ENCODE measurements at regions not wholly inside any gene's neighbourhood (a gene's known extent, or its start where the extent isn't known, plus 50 kb on each side); places are given as distances from the start of the nearest gene placed in this dataset.
"Not testable (repeated sequence)": the region's sequence is repeated elsewhere in the genome, so short reads cannot be mapped to it uniquely, and the experiment has no call there.

DNA sequence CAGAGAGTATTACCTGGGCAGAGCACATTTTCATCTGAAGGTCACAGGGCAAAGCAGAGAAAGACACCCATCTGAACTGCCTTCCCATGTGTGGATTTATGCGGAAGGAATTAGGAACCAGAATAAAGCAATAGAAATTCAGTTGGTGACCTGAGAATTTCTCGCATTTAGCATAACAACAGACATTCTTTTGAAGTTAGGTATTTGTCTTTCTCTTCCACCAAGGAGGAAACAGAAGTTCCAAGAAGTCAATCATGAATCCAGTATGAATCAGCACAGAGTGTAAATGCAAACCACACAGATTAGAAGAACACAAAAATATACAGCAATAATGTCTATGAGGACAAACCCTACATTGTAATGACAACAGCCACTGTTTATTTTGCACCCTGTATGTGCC is 515.2 kb upstream of the BRINP1 start:
- DNase-seq = no peak

DNA sequence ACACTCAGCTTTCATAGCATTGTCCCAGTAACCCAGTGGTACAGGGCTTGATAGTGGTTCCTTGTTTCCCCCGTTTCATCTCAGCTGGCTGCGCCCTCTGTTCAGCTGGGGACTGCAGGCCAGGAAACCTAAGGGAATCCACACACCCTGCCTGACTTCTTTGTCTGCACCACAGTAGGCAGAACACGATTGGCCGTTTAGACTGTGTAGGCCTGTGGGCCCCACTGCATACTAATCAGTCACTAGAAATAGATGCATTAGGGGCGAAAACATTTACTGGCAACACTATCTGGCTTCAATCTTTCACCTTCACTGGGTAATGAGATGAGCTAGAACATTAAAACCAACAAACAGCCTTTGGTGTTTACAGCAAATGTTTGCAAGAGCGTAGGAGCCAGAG is 512.7 kb upstream of the BRINP1 start:
- no peak for DNase-seq

DNA sequence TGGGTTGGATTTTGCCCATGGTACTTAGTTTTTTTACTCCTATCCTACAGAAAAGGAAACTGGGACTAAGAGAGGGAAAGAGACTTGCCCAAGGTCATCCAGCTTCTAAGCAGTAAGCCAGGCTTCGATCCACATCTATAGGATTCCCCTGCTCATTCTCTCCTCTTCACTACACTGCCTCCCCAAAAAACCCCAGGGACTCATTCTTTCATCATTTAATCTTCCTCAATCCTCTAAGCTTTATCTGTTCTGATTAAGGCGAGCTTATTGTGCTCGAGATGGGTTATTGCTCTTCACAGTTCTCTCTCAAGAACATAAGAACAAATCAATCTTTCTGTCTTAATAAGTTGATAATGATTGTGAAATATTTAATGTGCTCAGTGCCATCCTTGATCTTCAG is 511.1 kb upstream of the BRINP1 start:
- DNase-seq = no peak

DNA sequence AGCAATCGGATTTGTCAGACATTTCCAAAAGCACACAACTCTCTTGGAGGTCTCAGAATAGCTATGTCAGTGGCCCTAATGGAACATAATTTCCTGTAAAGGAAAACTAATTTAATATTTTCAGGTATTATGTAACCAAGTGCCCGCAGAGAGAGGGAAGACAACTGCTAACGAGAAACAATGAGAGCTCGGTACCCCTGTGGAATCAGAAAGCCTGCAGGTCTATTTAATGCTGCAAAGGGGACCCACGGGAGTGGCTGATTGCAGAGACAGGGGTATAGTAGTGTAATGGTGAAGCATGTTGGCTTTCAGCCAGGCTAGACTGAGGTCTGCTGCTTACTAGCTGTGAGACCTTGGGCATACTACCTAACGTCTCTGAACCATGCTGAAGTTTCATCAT is 508.1 kb upstream of the BRINP1 start:
- no peak for DNase-seq

DNA sequence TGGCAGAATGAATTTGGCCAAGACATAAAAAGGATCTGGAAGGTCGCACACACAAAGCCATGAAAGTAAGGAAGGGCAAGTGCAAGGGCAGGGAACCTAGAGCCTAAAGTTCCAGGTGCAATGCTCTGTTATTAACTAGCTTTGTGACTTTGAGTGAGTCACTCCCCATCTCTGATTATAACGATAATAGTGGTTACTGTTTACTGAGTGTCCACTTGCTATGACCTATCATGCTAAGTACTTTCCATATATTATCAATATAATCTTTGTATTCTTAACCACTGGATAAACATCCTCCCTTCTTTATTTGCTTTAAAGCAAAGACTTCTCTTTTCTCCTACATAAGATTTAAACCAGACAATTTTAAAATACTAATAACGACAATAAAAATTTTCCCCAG is 504.6 kb upstream of the BRINP1 start:
- DNase-seq = no peak

DNA sequence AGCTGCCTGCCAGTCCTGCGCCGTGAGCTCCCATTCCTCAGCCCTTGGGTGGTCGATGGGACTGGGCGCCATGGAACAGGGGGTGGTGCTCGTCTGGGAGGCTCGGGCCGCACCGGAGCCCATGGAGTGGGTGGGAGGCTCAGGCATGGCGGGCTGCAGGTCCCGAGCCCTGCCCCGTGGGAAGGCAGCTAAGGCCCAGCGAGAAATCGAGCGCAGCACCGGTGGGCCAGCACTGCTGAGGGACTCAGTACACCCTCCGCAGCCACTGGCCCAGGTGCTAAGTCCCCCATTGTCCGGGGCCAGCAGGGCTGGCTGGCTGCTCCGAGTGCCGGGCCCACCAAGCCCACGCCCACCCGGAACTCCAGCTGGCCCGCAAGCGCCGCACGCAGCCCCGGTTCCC is 501.0 kb upstream of the BRINP1 start:
- DNase-seq = not testable (repeated sequence)

DNA sequence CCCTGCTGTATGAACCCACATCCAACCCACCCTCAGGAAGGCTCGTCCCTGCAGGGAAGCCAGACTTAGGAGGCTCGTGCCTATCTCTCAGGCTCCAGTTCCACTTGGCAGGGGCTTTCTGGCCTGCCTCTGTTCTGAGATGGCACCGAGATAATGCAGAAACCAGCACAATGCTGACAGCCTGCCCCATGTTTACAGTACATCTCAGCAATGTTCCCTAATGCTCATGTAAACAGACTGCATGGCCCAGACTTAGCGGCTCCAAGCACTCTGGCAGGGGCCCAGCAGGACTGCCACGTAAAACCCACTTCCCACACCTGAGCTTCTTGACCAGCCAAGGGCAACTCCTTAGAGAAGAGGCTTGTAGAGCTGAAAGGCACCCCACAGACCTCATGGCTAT is 499.5 kb upstream of the BRINP1 start:
- DNase-seq = no peak

DNA sequence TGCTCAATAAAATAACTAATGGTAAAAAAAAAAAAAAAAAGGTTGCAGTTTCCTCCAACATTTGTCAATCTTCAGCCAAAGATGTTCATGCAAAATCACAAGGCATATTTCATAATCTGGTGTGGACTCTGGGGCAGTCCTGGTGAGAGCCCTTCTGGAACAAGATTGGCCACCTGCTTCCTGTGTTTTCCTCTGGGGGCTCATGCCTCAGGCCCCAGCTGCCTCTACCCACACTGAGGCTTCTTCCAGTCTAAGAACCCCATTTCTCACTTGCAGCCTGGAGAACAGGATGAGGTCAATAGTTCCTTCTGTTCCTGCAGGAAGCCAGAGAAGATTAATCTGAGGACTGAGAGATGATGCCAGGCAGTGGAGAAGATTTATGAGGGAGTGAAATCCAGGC is 492.6 kb upstream of the BRINP1 start:
- no peak for DNase-seq

DNA sequence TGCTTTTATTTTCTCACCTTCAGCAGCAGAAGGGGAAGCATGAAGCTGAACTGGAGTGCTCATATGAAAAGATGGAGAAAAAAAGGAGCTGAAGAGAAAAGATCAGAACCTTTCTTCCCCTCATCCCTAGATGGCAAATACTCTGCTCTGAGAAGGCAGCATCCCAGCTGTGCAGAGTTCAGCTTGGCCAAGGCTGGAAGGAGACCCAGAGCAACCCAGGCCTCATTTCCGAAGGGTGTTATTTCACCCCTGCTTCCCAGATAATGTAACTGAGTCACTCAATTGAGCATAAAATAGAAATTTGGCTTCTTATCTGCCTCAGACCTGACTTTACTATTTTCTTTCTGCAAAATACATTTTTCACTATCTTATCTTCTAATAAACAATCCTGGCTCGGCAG is 489.9 kb upstream of the BRINP1 start:
- DNase-seq = no peak

DNA sequence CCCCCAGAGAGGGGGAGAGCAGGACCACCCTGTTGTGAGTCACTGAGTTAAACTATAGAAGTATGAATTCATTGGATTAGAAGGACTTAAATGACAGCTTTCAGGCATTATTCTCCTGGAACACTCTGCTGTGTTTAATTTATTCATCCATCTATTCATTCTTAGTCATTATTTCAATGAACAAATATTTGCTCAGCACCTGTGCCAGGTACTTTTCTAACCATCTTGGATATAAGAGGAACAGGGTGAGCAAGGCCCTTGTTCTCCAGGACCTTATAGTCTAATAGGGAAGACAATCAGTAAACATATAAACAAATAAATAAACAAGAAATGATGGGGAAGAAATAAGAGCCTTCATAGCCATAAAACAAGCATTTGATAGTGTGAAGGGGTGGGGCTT is 483.9 kb upstream of the BRINP1 start:
- DNase-seq = no peak

DNA sequence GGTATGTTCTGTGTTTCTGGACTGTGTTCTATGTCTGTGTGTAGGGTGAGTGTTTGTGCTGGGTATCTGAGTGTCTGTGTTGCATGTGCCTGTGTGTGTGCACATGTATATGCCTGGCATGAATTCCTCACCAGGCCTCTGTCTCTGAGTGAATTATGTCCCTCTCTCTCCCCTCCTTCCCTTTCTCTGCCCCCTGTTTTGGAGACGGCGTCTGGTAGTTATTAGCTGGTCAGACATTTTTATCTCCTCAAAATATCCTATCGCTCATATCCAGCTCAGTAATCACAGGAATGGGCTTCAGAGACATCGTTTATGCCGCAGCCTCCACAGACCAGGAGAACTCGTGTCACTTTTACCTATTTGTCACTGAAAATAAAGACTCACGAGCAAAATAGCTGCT is 483.2 kb upstream of the BRINP1 start:
- no peak for DNase-seq

DNA sequence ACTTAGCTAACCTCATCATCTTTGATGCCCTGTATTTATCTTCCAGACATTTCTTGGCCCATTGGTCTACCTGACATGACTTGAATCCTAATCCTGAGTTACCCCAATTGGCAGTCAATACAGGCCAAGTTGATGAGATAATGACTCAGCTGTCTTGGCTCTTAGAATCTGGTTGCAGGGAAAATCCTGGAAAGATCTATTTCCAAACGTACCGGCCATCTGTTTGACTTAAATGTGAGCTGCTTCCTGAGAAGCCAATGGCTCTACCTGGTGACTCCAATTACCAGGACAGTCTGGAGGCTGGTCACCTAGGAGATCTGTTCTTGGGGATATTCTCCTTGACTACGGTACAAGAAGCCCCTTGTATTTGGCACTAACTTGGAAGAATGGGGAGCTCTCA is 475.2 kb upstream of the BRINP1 start:
- no peak for DNase-seq

DNA sequence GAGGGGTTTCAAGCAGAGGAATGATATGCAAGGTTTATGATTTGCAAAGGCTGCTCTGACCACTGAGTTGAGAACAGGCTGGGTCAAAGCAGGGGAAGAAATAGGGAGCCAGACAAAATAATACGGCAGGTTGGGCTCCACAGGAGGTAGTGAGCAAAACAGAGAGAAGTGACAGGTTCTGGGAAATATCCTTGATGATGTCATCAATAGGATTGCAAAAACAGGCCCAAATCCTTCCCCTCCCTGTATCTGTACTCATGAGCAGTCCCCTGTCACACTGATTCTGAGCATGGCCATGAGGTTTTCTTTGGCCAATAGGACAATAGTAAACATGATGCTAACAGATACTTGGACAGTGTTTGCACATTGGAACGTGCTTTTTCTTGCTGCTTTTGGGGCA is 471.8 kb upstream of the BRINP1 start:
- no peak for DNase-seq

DNA sequence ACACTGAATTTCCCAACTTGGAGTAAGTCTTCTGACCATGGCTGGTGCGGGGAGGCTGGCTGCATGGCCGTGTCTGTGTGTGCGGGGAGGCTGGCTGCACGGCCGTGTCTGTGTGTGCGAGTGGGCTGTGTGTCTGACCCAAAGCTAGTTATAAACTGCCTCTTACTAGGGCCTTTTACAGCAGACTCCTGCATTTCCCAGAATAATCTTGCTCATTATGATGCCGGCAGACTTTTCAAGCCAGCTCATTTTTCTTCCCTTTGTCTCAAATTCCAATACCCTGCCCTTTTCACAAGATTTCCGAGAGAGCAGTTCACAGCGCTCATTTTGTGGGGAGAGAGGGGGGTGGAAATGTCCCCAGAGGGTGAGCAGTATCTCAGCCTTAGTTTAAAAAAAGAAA is 470.7 kb upstream of the BRINP1 start:
- no peak for DNase-seq

DNA sequence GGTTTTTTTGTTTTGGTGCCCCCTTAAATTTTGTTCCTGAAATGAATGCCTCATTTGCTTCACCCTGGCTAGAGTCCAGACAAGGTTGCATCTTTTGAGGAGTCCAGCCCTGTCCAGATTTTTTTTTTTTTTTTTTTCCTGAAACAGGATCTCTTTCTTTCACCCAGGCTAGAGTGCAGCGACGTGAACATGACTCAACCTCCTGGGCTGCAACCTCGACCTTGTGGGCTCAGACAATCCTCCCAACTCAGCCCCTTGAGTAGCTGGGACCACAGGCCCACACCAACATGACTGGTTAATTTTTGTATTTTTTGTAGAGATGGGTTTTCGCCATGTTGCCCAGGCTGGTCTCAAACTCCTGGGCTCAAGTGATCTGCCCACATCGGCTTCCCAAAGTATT is 469.0 kb upstream of the BRINP1 start:
- no peak for DNase-seq

DNA sequence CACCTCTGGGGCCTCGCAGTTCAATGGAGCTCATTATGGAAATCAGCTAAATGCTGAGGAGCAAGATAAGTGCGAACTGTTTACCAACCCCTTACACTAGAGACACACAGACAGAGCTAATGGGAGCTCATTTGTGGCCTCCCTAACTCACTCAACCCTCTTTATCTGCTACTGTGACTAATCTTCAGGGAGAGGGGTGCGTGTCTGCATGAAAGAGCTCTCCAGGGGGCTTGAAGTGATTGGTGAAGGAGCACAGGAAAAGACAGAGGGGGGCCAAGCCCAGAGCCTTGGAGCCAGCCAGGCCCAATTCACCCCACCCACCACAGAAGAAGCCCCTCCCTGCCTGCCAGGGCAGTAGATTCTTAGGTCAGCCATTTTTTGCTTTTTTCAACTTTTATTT is 466.8 kb upstream of the BRINP1 start:
- DNase-seq = no peak

DNA sequence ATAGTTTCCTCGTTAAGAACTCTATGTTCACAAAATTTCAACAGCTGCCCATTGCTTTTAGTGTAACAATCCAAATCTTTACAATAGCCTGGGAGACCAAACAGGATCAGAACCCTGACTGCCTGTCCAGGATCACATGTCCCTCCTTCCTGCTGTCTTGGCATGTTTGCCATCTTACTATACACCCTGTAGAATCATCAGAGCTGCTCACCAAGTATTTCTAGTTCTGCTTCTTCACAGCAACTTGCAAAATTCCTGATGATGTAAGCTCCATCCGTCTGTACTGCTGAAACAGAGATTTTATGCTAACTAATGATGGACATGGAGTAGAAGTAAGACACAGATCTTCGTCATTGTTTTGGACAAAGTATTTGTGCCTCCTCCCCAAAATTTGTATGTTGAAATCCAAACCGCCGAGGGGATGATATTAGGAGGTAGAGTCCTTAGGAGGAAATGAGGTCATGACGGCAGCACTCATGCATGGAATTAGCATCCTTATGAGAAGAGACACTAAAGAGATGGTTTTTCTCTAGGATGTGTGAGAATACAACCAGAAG is 464.9 kb upstream of the BRINP1 start:
- no peak for DNase-seq

DNA sequence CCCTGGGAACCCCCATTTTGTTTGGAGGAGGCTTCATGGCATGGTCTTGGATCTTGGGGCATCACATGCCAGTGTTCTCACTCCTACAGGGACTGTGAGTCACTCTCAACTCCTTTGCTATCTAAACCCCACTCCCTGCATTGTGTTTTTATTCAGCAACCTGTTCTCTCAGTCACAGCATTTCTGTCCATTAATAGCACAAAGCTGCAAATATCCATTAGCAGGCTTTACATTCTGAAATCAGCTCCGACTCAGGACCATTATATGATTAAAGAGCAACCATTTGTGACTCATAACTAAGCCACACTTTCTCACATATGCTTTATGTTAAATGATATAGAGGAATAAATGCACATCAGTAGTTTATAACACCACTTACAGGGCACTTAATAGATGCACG is 462.1 kb upstream of the BRINP1 start:
- no peak for DNase-seq

DNA sequence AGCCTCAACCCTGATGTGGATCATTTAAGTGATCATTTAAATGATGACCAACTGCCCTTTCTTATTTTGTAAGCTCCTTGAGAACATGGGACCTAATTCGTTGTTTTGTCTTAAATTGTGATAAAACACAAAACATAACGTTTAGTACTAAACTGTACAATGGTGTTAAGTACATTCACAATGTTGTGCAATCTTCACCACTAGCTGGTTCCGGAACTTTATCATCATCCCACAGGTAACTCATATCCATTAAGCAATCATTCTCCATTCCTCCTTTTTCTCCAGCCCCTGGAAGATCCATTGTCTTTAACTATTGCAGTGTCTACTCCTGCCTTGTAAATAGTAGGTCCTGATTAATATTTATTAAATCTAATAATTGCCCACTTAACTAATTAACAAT is 460.5 kb upstream of the BRINP1 start:
- no peak for DNase-seq

DNA sequence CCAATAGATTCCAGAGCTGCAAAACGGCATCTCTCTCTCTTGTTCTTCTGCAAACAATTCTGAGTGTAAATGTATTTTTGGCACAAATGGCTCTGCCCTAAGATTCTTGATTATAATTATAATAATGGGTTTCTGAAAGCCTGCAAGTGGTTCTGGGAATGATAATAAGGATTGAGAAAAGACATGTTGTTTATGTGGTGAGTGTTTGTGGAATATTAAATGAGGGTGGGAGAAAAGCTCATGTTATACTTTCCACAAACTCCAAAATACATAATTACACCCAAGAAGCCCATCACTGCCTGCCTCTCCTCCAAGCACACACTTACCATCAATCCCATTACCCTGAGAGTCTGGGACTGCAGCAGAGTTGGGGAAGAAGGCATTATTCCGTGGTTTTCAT is 460.0 kb upstream of the BRINP1 start:
- DNase-seq = no peak

DNA sequence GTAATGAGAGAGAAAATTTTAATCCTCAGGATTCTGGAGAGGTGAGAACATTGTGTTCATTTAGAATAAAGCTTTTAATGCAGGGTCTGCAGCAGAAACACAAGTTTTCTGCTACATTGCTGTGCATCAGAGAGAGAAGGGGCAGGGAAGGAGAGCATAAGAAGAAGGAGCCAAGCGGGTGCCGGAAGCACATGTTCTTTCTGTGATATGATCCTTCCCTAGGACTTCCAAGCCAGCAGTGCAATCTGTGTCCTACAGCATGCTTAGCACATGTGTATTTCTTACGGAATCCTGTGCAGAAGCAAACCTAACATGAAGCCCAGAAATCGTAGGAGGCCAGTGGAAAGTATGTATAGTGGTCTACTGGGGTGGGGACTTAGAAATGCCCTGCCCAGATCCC is 458.3 kb upstream of the BRINP1 start:
- DNase-seq = no peak

DNA sequence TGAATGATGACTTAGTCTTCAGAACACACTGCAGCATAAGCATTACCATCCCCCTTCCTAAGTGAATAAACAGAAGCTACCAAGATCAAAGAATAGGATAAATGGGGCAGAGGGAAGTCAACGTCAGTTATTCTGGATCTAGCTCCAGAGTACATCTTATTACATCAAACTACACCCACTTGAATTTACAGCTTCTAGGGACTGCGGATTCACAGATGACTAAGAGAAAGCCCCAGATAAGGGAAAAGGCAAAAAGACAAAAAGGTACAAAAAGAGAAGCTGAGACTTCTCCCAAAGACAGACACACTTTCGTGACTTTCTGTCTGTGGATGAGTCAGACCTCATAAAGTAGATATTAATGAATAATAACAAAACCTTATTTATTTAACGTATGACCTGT is 457.9 kb upstream of the BRINP1 start:
- DNase-seq = no peak

DNA sequence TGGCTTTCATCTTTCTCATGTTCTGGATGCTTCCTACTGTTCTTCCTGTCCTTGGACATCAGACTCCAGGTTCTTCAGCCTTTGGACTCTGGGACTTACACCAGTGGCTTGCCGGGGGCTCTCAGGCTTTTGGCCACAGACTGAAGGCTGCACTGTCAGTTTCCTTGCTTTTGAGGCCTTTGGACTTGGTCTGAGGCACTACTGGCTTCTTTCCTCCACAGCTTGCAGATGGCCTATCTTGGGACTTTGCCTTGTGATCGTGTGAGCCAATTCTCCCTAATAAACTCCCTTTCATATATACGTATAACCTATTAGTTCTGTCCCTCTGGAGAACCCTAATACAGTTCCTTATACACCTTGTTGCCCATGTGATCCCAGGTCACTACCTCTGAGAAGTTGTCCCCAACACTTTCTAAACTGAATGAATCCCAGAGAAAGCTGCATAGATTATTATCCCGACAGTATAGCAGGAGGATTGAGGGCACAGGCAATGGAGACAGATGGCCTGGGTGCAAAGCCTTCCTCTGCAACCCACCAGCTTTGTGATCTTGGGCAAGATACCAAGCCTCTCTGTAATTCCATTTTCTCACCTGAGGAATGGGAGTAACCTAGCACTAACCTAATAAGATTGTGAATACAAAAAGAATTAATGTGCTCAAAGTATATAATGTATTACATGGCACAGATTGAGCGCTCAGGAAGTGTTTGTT is 449.6 kb upstream of the BRINP1 start:
- no peak for DNase-seq

DNA sequence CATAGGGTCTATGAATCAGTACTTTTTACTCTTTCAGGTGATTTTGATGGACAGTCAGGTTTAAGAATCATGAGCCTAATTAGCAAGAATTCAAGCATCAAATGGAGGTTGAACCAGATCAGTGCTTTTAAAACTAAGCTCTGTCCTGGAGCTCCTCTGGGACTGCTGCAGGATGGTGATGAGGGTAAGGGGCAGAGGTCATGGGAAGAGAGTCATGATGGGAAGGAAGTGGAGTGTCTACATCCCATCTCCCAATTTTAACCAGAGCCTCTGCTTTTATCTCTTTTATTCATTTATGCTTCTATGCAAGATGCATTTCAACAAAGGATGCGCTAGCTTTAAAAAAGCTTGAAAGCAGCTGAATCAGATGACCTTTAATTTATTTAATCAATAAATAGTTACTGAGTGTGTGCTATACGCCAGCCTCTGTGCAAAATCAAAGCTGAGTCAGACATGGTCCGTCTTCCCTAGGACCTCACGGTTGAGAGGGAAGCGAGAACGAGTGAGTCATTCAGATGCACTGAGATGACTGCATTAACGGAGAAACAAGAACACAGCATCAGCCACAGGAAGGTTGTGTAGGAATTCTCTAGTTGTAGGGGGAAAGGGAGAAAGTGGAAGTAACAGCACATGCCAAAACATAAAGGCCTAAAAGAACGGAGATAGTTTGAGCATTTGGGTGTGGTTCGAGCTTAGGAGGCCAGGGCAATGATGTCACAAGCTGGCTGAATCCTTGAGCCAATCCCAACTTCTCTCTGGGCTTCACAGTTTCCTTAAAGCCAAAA is 441.6 kb upstream of the BRINP1 start:
- DNase-seq = no peak

DNA sequence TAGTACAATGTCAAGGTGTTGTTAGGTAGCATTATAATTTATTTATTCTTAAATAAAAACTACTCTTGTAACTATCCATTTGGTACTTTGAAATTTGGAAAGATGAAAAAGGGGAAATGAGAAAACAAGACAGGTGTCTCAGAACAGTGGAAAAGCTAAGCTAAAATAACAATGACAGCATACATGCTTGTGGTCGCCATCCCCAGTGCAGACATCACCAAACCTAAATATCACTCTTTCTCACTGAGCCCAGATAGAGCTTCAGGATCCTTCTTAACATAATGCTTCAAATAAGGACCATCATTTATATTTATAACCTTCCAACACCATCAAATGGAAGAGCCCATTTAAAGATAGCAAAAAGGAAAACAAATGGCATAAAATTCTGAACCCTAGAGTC is 434.4 kb upstream of the BRINP1 start:
- no peak for DNase-seq

Measured in CD4-positive, alpha-beta T cell treated with Interferon gamma for 1 hour (primary cell).